Fibroblast of upper back skin (primary cell): ENCODE measurements at regions not wholly inside any gene's neighbourhood (a gene's known extent, or its start where the extent isn't known, plus 50 kb on each side); places are given as distances from the start of the nearest gene placed in this dataset.
"Not testable (repeated sequence)": the region's sequence is repeated elsewhere in the genome, so short reads cannot be mapped to it uniquely, and the experiment has no call there.

Source experiments
- DNase-seq: peaks from one replicate; pipeline ENCODE4 v3.0.0-alpha.2; 2013

DNA sequence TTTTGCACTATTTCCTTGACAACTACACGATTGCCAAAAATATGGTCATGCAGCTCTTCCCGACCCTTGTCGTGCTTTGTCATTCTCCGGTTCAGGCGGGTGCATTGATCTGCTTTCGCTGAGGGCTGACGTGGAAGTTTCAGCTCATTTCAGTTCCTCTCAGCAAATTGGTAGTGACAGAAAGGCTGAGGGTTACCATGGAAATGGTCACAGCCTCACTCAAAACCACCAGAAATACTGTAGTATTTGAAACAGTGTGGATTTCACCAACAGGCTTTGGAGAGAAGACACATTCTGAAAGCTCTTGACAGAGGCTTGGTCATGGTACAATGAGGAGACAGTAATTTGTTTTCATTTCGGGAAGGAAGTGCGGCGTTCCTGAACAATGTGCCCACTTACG, 99.7 kb upstream of the EXOC2 start:
- DNase-seq: no peak

DNA sequence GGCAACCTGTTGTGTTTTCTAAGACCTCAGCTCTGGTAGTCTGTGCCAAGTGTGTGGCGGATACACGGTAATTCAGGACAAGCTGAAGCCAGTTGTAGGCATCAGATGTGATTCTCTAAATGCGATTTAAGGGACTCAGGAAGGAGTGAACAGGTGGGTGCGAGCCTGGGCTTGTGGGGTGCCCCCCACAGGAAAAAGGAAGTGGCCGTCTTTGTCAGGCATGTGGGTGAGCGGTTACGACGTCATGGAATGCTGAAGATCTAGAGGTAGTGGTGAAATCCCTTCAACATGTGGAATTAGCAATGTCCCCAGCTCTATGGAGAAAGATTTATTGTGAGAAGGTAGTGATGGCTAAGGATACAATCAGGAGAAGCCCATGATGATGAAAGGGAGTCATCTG, 95.1 kb upstream of the EXOC2 start:
- DNase-seq: no peak

DNA sequence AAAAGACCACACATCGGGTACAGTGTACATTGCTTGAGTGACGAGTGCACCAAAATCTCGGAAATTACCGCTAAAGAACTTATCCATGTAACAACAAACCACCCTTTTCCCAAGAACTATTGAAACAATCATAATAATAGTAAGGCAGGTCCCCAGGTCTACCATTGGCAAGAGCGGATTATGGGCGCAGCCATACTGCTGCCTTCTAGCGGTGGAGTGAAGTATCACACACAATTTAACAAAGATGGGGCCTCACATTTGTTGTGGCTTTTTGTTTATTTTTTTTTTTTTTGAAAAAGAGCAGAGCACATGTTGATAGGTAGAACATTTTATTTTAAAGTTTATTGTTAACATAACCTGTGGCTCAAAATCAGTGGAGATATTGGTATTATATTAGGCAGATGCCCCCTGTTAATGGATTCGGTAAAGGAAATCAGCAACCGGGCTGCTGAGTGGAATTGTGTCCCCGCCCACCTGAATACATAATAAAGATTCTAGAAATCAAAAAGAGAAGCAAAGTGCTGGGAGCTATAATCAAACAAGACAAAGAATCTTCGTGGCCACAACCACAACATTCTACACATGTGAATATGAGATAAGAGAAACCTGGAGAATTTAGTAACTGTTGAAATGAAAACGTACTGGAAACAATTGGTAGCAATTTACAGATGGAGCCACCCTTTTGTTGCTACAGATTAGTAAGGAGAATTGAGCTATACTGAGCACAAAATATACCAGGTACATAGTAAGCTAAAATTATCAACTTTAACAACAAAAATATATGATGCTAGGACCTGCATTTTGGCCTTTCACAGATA, 94.2 kb upstream of the EXOC2 start:
- DNase-seq: no peak

DNA sequence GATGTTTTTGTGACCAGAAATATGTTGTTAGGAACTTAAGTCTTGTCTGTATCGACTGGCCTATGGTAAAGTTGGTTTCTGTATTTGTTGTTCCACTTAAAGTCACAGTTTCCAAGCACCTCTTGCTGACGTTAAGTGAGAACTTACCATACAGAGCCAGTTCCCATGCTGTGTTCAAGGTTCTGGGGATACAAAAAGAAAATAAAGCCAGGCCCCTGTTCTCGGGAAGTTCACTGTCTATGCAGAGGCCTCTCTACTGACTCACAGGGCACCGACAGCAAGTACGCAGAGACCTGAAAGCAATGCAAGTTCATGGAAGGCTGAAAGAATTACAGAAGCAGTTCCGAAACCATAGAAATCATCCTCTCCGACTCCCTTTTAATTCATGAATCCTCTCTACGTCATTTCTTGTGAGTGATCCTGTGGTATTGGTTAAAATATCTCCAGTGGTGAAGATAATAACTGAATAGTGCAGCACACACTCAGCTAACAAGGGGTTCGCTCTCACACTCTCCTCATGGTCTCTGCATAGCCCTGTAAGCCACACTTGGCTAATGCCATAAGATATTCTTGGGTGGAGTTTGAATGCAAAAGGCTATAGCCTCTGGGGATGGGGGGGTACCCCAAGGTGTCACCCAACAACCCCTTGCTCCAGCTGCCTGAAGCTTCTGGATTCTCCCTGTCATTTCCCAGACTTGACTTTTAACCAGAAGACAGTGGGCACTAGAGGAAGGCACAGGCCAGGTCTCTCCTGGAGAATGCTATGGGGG, 91.2 kb upstream of the EXOC2 start:
- DNase-seq: no peak

DNA sequence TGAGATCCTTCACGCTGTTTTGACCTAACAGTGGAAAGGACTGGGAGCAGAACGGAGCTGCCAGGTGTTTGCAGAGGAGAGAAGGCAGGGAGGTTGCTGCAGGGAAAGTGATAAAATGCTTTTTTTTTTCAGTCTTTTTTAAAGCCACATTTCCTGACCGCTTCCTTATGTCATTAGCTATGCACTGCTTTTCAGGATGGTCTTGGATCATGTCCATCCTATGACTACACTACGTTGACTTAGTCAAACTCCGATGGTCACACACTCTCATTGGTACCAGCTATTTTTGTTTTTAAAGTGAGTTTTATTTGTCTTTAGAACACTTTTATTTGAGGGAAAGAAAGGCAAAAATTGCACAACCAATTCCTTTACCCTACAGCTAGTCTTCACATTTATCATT, 89.2 kb upstream of the EXOC2 start:
- DNase-seq: no peak

DNA sequence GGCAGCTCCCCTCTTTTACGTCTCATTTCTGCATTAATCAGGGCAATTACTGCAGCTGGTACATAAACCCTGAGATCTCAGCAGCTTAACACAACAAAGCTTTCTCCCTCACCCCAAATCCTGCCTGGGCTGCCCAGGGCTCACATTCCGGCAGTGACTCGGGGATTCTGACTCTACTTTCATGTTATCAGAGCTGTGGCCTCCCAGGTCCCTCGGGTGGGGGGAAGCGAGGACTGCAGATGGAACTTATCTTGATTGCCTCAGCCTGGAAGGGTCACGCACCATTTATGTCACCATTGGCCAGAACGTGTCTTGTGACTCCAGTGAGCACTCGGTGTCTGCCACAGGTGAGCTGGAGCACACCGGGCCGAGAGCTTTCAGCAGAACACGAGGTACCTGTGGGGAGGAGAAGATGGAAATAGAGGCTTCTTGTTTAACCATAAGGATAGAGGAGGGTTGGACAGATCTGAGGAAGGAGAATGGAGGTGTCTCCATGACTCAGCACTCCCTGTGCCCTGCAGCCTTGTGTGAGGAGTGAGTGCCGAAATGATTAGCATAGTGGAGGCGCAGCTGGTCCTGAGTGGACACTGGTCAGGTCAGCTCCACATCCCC, 88.5 kb upstream of the EXOC2 start:
- no peak for DNase-seq

DNA sequence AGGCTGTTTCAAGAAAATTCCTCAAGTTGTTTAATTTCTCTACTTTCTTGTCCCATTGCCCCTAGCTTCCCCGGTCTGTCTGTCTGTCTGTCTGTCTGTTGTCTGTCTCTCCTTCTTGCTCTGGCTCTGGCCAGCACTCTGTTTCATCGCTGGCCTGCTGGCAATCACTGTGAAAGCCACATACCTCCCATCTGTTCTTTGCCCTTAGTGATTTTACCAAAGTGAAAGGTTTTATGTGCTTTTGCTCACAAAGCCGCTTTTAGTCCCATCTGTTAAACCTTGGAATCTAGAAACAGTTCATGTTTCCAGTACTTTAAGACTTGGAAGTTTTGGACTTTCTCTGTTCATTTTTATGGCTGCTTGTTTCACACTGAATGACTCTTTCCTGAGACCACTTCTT, 87.8 kb upstream of the EXOC2 start:
- DNase-seq: no peak

DNA sequence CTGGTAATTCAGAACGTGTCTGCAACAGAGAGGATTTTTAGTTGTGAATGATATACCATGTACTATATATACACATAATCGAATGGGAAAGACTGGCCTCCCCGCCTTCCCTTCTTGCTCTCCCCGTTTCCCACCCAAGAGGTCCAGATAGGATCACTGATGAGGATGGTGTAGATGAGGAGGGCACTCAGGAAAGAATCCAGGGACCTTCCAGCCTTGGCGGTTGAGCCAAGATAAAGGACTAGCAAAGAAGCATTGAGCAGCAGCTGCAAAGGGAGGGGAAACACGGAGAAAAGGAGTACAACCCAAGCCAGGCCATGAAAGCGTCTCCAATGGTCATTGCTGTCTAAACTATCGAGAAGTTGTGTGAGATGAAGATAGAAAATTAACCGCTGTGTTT, 84.0 kb upstream of the EXOC2 start:
- DNase-seq: no peak

DNA sequence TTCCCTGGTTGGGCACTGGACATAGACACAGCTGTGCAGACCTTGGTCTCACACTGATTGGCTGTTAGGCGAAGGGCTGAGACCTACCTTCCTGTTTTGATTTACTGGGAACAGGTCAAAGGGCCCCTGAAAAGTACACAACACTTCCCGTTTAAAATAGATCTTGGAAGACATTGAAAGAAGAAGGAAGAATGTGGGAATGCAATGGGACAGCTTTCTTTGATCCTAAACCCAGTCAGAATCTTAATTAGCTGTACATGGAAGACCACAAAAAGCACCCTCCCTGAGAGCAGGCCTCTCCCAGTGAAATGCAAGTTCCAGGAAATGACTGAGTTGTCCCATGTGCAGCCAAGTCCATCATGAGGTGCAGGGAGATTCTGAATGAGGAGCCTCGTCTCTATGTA, 83.6 kb upstream of the EXOC2 start:
- no peak for DNase-seq

DNA sequence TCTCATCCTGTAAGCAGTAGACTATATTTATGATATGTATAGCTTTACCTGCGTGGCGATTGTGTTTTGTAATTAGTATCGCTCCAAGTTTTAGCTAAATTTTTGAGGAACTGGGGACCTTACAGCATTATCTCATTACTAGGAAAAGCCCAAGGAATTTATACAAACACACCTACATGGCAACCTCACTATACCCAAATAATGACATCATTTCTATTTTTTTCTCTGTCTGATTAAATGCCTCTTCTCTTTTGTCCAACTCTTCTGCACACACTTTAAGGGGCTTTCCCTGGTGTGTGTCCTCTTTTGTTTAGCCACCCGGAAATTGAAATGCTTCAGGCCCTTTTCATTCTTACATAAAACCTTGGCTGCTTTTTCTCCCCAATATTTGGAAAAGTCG, 82.9 kb upstream of the EXOC2 start:
- no peak for DNase-seq

DNA sequence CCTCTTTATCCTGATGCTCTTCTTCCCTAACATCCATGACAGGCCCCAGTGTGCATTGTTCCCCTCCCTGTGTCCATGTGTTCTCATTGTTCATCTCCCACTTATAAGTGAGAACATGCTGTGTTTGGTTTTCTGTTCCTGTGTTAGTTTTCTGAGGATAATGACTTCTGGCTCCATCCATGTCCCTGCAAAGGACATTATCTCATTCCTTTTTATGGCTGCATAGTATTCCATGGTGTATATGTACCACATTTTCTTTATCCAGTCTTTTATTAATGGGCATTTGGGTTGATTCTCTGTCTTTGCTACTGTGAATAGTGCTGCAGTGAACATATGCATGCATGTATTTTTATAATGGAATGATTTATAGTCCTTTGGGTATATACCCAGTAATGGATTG, 78.7 kb upstream of the EXOC2 start:
- DNase-seq: not testable (repeated sequence)

DNA sequence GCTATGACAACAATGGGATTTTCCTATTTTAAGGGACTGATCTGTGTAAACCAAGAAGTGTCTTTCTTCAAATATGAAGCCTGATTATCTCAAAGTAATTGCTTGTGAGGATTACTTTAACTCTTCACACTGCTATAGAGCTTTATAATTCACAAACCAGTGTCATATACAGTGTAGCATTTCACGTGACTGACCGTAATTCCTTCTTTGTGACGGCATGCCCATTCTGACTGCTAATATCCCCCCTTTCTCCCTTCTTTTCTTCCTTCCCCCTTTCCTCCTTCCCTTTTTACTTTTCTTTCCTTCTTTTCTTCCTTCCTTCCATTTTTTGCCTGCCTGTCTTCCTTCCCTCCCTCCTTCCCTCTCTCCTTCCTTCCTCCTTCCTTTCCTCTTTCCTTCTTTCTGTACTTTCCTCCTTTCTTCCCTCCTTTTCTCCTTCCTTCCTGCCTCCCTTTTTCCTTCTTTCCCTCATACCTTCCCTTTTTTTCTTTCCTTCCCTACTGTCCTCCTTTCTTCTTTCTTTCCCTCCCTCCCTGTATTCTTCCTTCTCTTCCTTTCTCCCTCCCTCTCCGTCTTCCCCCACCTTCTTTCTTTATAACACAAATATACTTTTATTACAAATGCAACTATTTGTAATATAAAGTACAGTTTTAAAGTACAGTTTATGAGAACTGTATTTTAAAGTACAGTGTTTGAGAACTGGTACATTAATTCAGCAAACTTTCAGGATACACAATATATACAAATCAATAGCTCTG, 75.0 kb upstream of the EXOC2 start:
- DNase-seq: no peak

DNA sequence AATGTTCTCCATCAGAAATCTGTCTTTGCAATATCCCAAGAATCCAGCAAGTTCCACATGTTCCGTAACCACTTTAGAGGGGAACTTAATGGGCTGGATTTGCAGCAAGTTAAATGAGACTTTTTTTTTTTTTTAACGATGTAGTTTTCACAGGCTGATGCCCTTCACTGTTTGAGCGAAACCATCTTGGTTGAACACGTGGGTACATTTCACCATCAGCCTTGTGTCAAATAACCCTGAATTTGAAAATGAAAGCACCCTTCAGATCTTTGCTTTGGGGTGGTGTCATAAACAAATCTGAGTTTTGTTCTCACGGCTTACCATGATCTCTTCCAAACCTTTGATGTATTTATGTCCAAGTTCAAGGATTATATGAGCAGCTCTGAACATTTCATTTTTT, 73.7 kb upstream of the EXOC2 start:
- DNase-seq: no peak

DNA sequence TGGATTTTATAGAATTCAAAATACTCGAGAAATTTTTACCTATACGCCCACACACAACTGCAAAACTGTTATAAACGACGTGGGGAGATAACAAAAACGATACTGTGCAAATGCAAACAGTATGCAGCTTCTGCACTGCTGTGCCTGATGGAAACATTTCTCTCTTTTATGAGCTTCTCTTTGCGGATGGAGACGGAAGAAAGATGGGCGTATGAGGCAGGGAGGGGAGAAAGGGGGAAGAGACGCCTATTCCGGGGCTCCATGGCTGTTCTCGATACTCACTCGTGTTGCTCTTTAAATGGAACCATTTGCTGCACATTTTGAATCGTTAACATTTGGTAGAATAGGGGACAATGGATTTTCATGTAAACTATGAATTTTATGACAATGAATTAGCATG, 69.1 kb upstream of the EXOC2 start:
- DNase-seq: no peak

DNA sequence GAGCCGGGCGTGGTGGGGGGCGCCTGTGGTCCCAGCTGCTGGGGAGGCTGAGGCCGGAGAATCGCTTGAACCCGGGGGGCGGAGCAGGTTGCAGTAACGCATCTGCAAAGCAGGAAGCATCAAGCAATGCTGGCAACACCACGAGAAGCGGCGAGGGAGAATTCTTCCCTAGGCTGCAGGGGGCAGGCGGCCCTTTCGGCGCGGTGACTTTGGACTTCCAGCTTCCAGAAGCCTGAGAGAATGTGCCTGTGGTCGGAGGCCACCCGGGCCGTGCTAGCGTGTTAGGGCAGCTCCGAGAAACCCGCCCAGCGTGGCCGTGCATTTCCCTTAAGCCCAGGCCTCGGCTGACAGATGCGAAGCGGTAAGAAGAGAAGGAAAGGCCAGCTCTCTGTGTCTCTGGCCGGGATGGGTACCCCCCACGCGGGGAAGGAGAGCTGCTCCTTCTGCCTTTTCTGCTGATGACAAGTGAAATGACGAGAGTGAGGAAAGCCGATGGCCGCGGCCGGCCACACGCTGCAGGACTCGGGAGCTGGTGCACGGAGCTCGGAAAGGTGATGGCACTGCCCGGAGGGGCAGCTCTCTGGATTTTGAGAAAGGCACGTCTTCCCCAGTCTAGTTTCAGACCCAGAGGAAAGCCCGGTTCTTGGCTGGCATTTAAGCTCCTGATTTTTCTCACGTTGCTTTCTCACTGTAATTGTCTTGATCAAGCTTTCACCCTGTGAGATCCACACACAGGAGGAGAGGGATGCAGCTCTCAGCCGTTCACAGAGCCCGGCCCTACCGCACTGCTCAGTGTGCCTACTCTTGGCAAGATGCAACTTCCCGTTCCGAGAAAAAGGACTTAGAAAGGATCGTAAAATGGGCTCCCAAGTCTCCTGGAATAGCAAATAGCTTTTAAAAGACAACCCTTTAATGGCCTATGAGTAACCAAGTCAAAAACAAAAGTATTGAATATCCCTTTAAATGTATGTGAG, 68.3 kb upstream of the EXOC2 start:
- DNase-seq: no peak

DNA sequence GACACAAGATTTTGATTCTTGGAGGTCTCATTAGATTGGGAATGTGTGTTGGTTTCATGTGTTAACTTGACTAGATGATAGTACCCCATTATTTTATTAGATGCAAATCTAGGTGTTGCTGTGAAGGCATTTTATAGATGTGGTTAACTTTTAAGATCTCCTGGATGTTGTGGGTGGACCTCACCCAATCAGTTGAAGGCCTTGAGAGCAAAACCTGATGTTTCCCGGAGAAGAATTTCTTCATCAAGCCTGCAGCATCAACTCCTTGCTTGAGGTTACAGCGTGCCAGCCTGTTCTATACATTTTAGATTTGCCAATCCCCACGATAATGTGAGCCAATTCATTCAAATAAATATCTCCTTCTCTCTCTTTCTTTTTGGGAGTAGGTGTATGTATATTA, 66.8 kb upstream of the EXOC2 start:
- no peak for DNase-seq

DNA sequence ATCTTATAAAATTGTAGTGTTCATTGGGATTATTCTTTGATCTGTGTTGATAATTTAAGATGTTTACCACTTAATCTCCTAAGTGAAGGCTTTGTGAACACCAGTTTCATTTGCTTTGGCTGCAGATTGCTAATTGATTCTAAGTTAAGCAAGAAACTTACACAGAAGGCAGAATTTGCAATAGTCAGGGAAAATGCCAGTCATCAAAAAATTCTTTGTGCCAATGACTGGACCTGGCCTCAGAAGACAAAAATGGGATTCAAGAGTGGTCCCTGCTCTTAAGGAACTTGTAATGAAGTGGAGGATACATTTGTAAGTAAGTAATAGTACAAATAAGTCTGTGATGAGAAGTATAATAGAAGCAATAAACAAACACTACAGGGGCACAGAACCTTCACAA, 63.3 kb upstream of the EXOC2 start:
- no peak for DNase-seq

DNA sequence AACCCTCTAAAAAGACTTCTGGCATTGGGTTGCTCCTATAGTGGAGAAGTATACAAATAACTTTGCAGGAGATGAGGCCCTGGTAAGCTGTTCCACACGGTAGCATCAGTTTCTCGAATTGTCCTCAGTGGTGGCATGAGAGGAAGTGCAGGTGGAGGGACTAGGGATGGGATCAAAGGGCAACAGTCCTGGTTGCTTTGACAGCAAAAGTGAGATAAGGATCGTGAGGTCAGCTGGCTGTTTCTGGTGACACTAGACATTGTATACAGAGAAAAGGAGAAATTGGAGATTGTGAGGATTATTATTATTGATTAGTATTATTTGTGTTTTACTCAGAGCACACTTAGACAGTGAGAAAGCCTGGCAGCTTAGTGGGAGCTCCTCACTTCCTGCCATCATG, 61.3 kb upstream of the EXOC2 start:
- no peak for DNase-seq

DNA sequence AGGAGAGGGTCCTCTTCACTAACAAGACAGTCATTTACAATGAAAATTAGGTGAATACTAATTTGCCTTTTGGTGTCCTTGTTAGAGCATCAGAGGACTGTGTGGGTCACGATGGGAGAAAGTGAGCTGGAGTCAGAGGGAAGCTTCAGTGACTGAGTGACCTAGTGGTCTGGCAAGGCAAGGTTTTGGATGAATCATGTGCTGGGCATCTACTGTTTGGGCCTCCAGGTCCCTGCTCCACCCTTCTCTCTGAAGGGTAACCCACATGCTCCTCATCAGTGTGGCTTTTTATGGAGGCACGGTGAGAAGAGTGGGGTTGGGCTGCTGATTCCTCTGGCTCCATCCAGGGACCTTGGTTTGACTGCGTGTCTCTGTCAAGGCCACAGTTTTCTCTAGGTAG, 60.5 kb upstream of the EXOC2 start:
- no peak for DNase-seq

DNA sequence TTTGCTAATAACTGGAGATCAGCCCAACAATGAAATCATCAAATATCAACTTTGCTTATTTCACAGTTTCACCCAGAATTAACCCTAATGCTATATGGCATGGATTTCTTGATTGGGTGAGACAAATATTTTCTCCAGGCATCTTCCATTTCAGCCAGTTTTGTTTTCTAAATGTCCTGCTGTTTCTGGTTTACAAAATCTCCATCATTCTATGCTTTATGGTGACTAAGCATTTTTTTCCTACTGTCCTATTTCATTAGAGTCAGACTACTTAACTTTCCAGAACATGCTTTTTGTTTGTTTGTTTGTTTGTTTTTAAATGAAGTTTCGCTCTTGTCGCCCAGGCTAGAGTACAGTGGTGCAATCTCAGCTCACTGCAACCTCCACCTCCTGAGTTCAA, 59.5 kb upstream of the EXOC2 start:
- no peak for DNase-seq

DNA sequence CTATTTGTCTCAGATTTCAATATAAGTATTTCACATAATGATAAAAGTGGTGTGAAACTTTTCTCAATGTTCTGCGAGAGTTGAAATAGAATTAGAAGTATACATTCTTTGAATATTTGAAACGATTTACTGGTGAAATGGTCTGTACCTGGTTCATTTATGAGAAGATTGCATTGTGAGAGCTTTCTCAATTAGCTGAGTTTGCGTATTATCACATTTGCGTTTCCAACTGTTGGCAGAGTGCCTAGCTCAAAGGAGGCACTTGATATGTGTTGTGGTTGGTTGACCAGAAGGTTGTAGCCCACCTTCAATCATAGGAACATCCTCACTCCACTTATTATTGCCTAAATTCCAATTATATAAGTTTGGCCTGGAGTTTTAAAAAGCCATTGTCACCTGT, 58.8 kb upstream of the EXOC2 start:
- no peak for DNase-seq

DNA sequence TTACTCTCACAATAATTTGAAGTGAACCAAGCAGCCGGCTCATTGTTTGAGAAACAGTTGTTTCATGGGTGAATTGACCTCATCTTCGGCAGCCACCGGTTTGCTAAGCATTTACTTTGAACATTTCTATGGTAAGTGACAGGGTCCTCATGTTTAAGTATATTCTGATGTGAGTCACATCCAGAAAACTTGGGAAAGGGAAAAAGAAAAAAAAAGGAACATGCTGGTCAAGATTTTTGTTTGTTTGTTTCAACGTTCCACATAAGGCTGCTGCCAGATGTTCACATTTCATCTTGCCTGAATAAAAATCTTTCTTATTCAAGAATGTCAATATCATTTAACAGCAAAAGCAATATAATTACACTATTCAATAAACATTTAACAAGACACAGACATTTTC, 55.0 kb upstream of the EXOC2 start:
- DNase-seq: no peak
